ENCODE measurements at regions not wholly inside any gene's neighbourhood (a gene's known extent, or its start where the extent isn't known, plus 50 kb on each side); places are given as distances from the start of the nearest gene placed in this dataset.

DNA sequence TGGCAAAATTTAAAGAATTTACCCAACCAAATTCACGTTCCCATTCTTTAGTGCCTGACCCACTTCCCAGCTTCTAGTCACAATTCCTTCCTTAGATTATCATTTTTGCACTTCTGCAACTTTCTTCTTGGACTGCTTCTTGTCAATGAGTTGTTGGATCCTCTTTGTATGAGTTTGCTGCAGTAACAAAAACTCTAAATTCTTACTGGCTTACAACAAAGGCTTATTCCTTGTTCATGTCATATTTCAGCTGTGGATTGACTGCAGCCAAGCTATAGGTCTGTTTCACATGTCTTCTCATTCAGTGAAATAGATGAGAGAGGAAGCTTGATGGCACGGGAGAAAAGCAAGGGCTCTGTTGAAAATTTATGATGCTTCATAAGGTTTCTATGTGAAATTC lies 50.4 kb upstream of the TGFBR2 start:
- no peaks in the 10 kb centered on the region for H3K36me3 ChIP-seq (ENCODE audit: control insufficient read depth, insufficient read depth, low read length)
- no peak overlapping the region for H3K9ac ChIP-seq (ENCODE audit: low read depth, low read length)
- no peaks in the 10 kb centered on the region for H3K27me3 ChIP-seq (ENCODE audit: control insufficient read depth, insufficient read depth, low read length)
- peaks cover 23% of the 10 kb centered on the region for H3K4me1 ChIP-seq (ENCODE audit: control insufficient read depth, insufficient read depth, low read length)
- no peaks in the 10 kb centered on the region for H3K9me3 ChIP-seq (ENCODE audit: control insufficient read depth, insufficient read depth, low read length)
- H3K27ac ChIP-seq (ENCODE audit: low read depth, low read length): no peak overlapping the region
- no peak overlapping the region for H3K4me3 ChIP-seq (ENCODE audit: low read depth, low read length)
